HG02885 (cell line): ENCODE measurements at regions not wholly inside any gene's neighbourhood (a gene's known extent, or its start where the extent isn't known, plus 50 kb on each side); places are given as distances from the start of the nearest gene placed in this dataset.
A peak's percentile ranks its signal among the peaks of the same experiment; 100 is the strongest.

Experiments used
- ATAC-seq: cut with Tn5 transposase; IDR thresholded peaks from one replicate; pipeline ENCODE4 v1.9.1; 2021; ENCODE audit warnings: mild to moderate bottlenecking; ENCODE audit not compliant: unreplicated experiment, poor library complexity

- no peak for ATAC-seq
These were observed 158.7 kb downstream of the HAUS1 start for GRCh38 chr18:46262856-46263255.

- no peak for ATAC-seq
These were observed 160.1 kb downstream of the HAUS1 start for GRCh38 chr18:46264255-46264654.

GRCh38 chr18:46265196-46266156 lies 161.3 kb downstream of the HAUS1 start:
- ATAC-seq = no peak

GRCh38 chr18:46266473-46266872 lies 162.3 kb downstream of the HAUS1 start:
- no peak for ATAC-seq

- no peak for ATAC-seq
These were observed 164.5 kb downstream of the HAUS1 start for GRCh38 chr18:46268671-46269070.

GRCh38 chr18:46269275-46269674 lies 165.1 kb downstream of the HAUS1 start:
- ATAC-seq = no peak

GRCh38 chr18:46271488-46271887 lies 167.3 kb downstream of the HAUS1 start:
- no peak for ATAC-seq

GRCh38 chr18:46273861-46274260 lies 169.7 kb downstream of the HAUS1 start:
- ATAC-seq = no peak

GRCh38 chr18:46274266-46274665 lies 170.1 kb downstream of the HAUS1 start:
- ATAC-seq = no peak

GRCh38 chr18:46275370-46275769 lies 171.2 kb downstream of the HAUS1 start:
- no peak for ATAC-seq

- ATAC-seq = no peak
These were observed 172.6 kb downstream of the HAUS1 start for GRCh38 chr18:46276748-46277147.

- no peak for ATAC-seq
These were observed 174.6 kb downstream of the HAUS1 start for GRCh38 chr18:46278481-46279465.

- ATAC-seq = no peak
These were observed 175.5 kb downstream of the HAUS1 start for GRCh38 chr18:46279673-46280072.

- peak; percentile 93 for ATAC-seq
These were observed 177.3 kb downstream of the HAUS1 start for GRCh38 chr18:46281185-46282176.

GRCh38 chr18:46282177-46282570 lies 178.0 kb downstream of the HAUS1 start:
- no peak for ATAC-seq

GRCh38 chr18:46282646-46283045 lies 178.5 kb downstream of the HAUS1 start:
- no peak for ATAC-seq

- ATAC-seq = no peak
These were observed 179.1 kb downstream of the HAUS1 start for GRCh38 chr18:46283268-46283667.

- ATAC-seq = no peak
These were observed 179.7 kb downstream of the HAUS1 start for GRCh38 chr18:46283895-46284295.

GRCh38 chr18:46289463-46289862 lies 185.3 kb downstream of the HAUS1 start:
- ATAC-seq = no peak

- no peak for ATAC-seq
These were observed 185.7 kb downstream of the HAUS1 start for GRCh38 chr18:46289931-46290330.
